ENCODE measurements at regions not wholly inside any gene's neighbourhood (a gene's known extent, or its start where the extent isn't known, plus 50 kb on each side); places are given as distances from the start of the nearest gene placed in this dataset.

- no peak for TF ChIP-seq ATF3 (IDR thresholded peaks at IDR 0.05)
Observed at GRCh38 chr21:38147391-38147790, 109.4 kb upstream of the KCNJ15 start (continued).

GRCh38 chr21:38148046-38148445 is 108.7 kb upstream of the KCNJ15 start:
- DNase-seq (ENCODE audit: low spot score): no peak
- Histone ChIP-seq H3K27me3 (ENCODE audit: control insufficient read depth in 4 of 4, insufficient read depth in 4 of 4, low read length in 3 of 4) (no peaks in the 10 kb centered on the region), H3K27ac (ENCODE audit: low read depth in 1 of 2, low read length in 2 of 2) (no peak overlapping the region), H3K9me3 (ENCODE audit: control insufficient read depth in 4 of 4, low read length in 3 of 4) (no peaks in the 10 kb centered on the region), H3K36me3 (ENCODE audit: control insufficient read depth in 4 of 4, insufficient read depth in 3 of 4, low read depth in 1 of 4, low read length in 3 of 4) (no peaks in the 10 kb centered on the region), H3K4me1 (ENCODE audit: control insufficient read depth in 4 of 4, insufficient read depth in 4 of 4, low read length in 3 of 4) (no peaks in the 10 kb centered on the region), H3K4me3 (ENCODE audit: low read depth in 1 of 3, low read length in 3 of 3) (no peak overlapping the region), H3K9ac (ENCODE audit: low read depth in 1 of 2, low read length in 2 of 2) (no peak overlapping the region)
- TF ChIP-seq ATF3 (IDR thresholded peaks at IDR 0.05) (no peak), EGR1 (IDR thresholded peaks at IDR 0.05; ENCODE audit: low read depth in 2 of 2) (no peak), FOXA2 (IDR thresholded peaks at IDR 0.05) (no peak), TAF1 (conservative IDR thresholded peaks at IDR 0.05) (no peak)
- WGBS: 62% methylated on average over 1 of the region's 1 CpG

- TF ChIP-seq MAX (IDR thresholded peaks at IDR 0.05): no peak
- TF ChIP-seq RAD21 (IDR thresholded peaks at IDR 0.05): no peak
- TF ChIP-seq ATF3 (IDR thresholded peaks at IDR 0.05): no peak
- no peak for TF ChIP-seq JUND (IDR thresholded peaks at IDR 0.05)
- TF ChIP-seq RXRA (IDR thresholded peaks at IDR 0.05): no peak
- no peak for TF ChIP-seq HNF4A (conservative IDR thresholded peaks at IDR 0.05)
- no peak for TF ChIP-seq TAF1 (conservative IDR thresholded peaks at IDR 0.05)
- no peak for TF ChIP-seq FOXA1 (IDR thresholded peaks at IDR 0.05)
- no peak for TF ChIP-seq NR2F2 (IDR thresholded peaks at IDR 0.05)
- TF ChIP-seq FOXA2 (IDR thresholded peaks at IDR 0.05): no peak
- Histone ChIP-seq H3K4me3 (ENCODE audit: low read depth in 1 of 3, low read length in 3 of 3) (no peak overlapping the region), H3K36me3 (ENCODE audit: control insufficient read depth in 4 of 4, insufficient read depth in 3 of 4, low read depth in 1 of 4, low read length in 3 of 4) (no peaks in the 10 kb centered on the region), H3K27me3 (ENCODE audit: control insufficient read depth in 4 of 4, insufficient read depth in 4 of 4, low read length in 3 of 4) (no peaks in the 10 kb centered on the region), H3K9me3 (ENCODE audit: control insufficient read depth in 4 of 4, low read length in 3 of 4) (no peaks in the 10 kb centered on the region), H3K27ac (ENCODE audit: low read depth in 1 of 2, low read length in 2 of 2) (no peak overlapping the region), H3K9ac (ENCODE audit: low read depth in 1 of 2, low read length in 2 of 2) (no peak overlapping the region), H3K4me1 (ENCODE audit: control insufficient read depth in 4 of 4, insufficient read depth in 4 of 4, low read length in 3 of 4) (no peaks in the 10 kb centered on the region)
- no peak for DNase-seq (ENCODE audit: low spot score)
- 55% methylated on average over 1 of the region's 1 CpG for WGBS
Observed at GRCh38 chr21:38151021-38151645, 105.7 kb upstream of the KCNJ15 start.

GRCh38 chr21:38156200-38156599 is 100.6 kb upstream of the KCNJ15 start:
- H3K9me3 ChIP-seq (ENCODE audit: control insufficient read depth in 4 of 4, low read length in 3 of 4): no peaks in the 10 kb centered on the region
- H3K27ac ChIP-seq (ENCODE audit: low read depth in 1 of 2, low read length in 2 of 2): no peak overlapping the region
- H3K27me3 ChIP-seq (ENCODE audit: control insufficient read depth in 4 of 4, insufficient read depth in 4 of 4, low read length in 3 of 4): no peaks in the 10 kb centered on the region
- no peaks in the 10 kb centered on the region for H3K36me3 ChIP-seq (ENCODE audit: control insufficient read depth in 4 of 4, insufficient read depth in 3 of 4, low read depth in 1 of 4, low read length in 3 of 4)
- no peak for DNase-seq (ENCODE audit: low spot score)
- WGBS: 88% methylated on average over 2 of the region's 2 CpGs
- no peak overlapping the region for H3K4me3 ChIP-seq (ENCODE audit: low read depth in 1 of 3, low read length in 3 of 3)
- H3K9ac ChIP-seq (ENCODE audit: low read depth in 1 of 2, low read length in 2 of 2): no peak overlapping the region
- no peaks in the 10 kb centered on the region for H3K4me1 ChIP-seq (ENCODE audit: control insufficient read depth in 4 of 4, insufficient read depth in 4 of 4, low read length in 3 of 4)
- TF ChIP-seq ATF3 (IDR thresholded peaks at IDR 0.05) (no peak), HNF4A (conservative IDR thresholded peaks at IDR 0.05) (no peak), FOXA2 (IDR thresholded peaks at IDR 0.05) (no peak), RAD21 (IDR thresholded peaks at IDR 0.05) (no peak), ZBTB33 (IDR thresholded peaks at IDR 0.05) (no peak), CTCF (IDR thresholded peaks at IDR 0.05; ENCODE audit: low read depth, low read length, missing input control) (no peak), GABPA (IDR thresholded peaks at IDR 0.05 in 1 of 2, conservative IDR thresholded peaks at IDR 0.05 in 1 of 2) (no peak), JUND (IDR thresholded peaks at IDR 0.05) (no peak), REST (IDR thresholded peaks at IDR 0.05) (no peak), TAF1 (conservative IDR thresholded peaks at IDR 0.05) (no peak), SP1 (IDR thresholded peaks at IDR 0.05) (no peak), HNF4G (IDR thresholded peaks at IDR 0.05) (no peak)
